CD4-positive, alpha-beta T cell (primary cell): ENCODE measurements at regions not wholly inside any gene's neighbourhood (a gene's known extent, or its start where the extent isn't known, plus 50 kb on each side); places are given as distances from the start of the nearest gene placed in this dataset.

Source experiments
- ATAC-seq: fragments of 200-7000 bp; cut with Tn5 transposase; one replicate; pipeline ENCODE4 v1.10.0; 2022; ENCODE audit warnings: mild to moderate bottlenecking; ENCODE audit not compliant: poor library complexity
- CTCF ChIA-PET: fragments of 350-600 bp; sonication (Branson Sonifier 250); formaldehyde crosslinking; loops from one replicate; lab custom pipeline; 2021; ENCODE audit warnings: antibody characterized with exemption, inconsistent platforms; lab: Charles Lee
- POLR2A ChIA-PET: fragments of 350-600 bp; sonication (Branson Sonifier 250); formaldehyde crosslinking; loops from one replicate; lab custom pipeline; 2021; ENCODE audit warnings: antibody characterized with exemption, inconsistent platforms; lab: Charles Lee
- DNase-seq, 14 experiments: peaks; one replicate each; pipeline ENCODE4 v3.0.0-alpha.2; 2013 to 2020; ENCODE audit warnings: mixed read lengths in 2 of 14
- H3K27ac ChIP-seq, 2 donors: one replicate each; pipeline versions ENCODE4 v1.5.1 to v1.7.0; 2013; ENCODE audit warnings: low read length in 2 of 2, low read depth in 1 of 2, mild to moderate bottlenecking in 1 of 2
- H3K27me3 ChIP-seq, 2 experiments: 1 replicate in 1 of 2; 2 replicates in 1 of 2; pipeline versions ENCODE4 v1.6.1 to v1.7.0; 2013; ENCODE audit warnings: low read length in 2 of 2, control low read depth in 1 of 2, mild to moderate bottlenecking in 1 of 2, moderate library complexity in 1 of 2; ENCODE audit not compliant: insufficient read depth in 2 of 2, control insufficient read depth in 1 of 2
- H3K36me3 ChIP-seq: one replicate; pipeline ENCODE4 v1.6.1; 2013; ENCODE audit warnings: low read length, control low read depth; ENCODE audit not compliant: insufficient read depth
- H3K4me1 ChIP-seq: one replicate; pipeline ENCODE4 v1.6.1; 2013; ENCODE audit warnings: low read length, control low read depth; ENCODE audit not compliant: insufficient read depth
- H3K4me3 ChIP-seq: one replicate; pipeline ENCODE4 v1.5.1; 2013; ENCODE audit warnings: mild to moderate bottlenecking, low read length, moderate library complexity
- H3K9me3 ChIP-seq, 2 experiments: 1 replicate in 1 of 2; 2 replicates in 1 of 2; pipeline versions ENCODE4 v1.6.1 to v1.7.0; 2013; ENCODE audit warnings: low read length in 2 of 2, mild to moderate bottlenecking in 2 of 2, control low read depth in 1 of 2, moderate library complexity in 1 of 2; ENCODE audit not compliant: control insufficient read depth in 1 of 2, insufficient read depth in 1 of 2
- H3K27ac Mint-ChIP-seq: one replicate; pipeline ENCODE4 v1.8.0; 2020; ENCODE audit warnings: mixed read lengths
- H3K27me3 Mint-ChIP-seq: one replicate; pipeline ENCODE4 v1.8.0; 2021; ENCODE audit warnings: mixed read lengths
- H3K36me3 Mint-ChIP-seq: one replicate; pipeline ENCODE4 v1.8.0; 2021; ENCODE audit warnings: low read depth, mixed read lengths
- H3K4me1 Mint-ChIP-seq: one replicate; pipeline ENCODE4 v1.8.0; 2021; ENCODE audit warnings: low read depth, mixed read lengths
- H3K4me3 Mint-ChIP-seq: one replicate; pipeline ENCODE4 v1.8.0; 2020; ENCODE audit warnings: mild to moderate bottlenecking, mixed read lengths
- H3K9me3 Mint-ChIP-seq: one replicate; pipeline ENCODE4 v1.8.0; 2020; ENCODE audit warnings: mixed read lengths
- CTCF ChIP-seq: fragments of 200-600 bp; IDR thresholded peaks from one replicate; pipeline ENCODE4 v1.8.0; 2022; ENCODE audit warnings: antibody characterized with exemption, mild to moderate bottlenecking
- intact Hi-C, 2 experiments: fragments of 100-400 bp; cut with DNase I in 1 of 2; cut with micrococcal nuclease in 1 of 2; formaldehyde crosslinking; loops; one replicate each; pipeline versions ENCODE4 v1.15.1 to v1.9.0; 2023 to 2025; cut with DNase I, micrococcal nuclease

- no peak for DNase-seq
- Histone ChIP-seq H3K36me3 (no peaks in the 10 kb centered on the region), H3K9me3 (no peaks in the 10 kb centered on the region), H3K4me1 (no peaks in the 10 kb centered on the region), H3K27ac (no peak overlapping the region), H3K4me3 (no peak overlapping the region), H3K27me3 (no peaks in the 10 kb centered on the region)
- no peaks in the 10 kb centered on the region for H3K9me3 Mint-ChIP-seq
- intact Hi-C loops = loop anchor here in 1 of 2 experiments (10.0 kb wide), 1 partner anchor 60 kb away; no protein-coding TSS in a partner anchor
- POLR2A ChIA-PET = no interaction called here
- no peaks in the 10 kb centered on the region for H3K36me3 Mint-ChIP-seq
- CTCF ChIA-PET = no interaction called here
- TF ChIP-seq CTCF = no peak
- H3K4me1 Mint-ChIP-seq = no peaks in the 10 kb centered on the region
- H3K27ac Mint-ChIP-seq = no peak overlapping the region
- ATAC-seq = no peak
- no peak overlapping the region for H3K4me3 Mint-ChIP-seq
- H3K27me3 Mint-ChIP-seq = no peaks in the 10 kb centered on the region
Measured at GRCh38 chr22:48504519-48505140, 1323.0 kb downstream of the BRD1 start.

GRCh38 chr22:48503876-48504275 lies 1323.8 kb downstream of the BRD1 start:
- intact Hi-C loops = loop anchor here in 1 of 2 experiments (10.0 kb wide), 1 partner anchor 59 kb away; no protein-coding TSS in a partner anchor
- DNase-seq (no peak), ATAC-seq (no peak)
- Mint-ChIP-seq H3K9me3 (no peaks in the 10 kb centered on the region), H3K27ac (no peak overlapping the region), H3K4me1 (no peaks in the 10 kb centered on the region), H3K27me3 (no peaks in the 10 kb centered on the region), H3K36me3 (no peaks in the 10 kb centered on the region), H3K4me3 (no peak overlapping the region)
- Histone ChIP-seq H3K27me3 (no peaks in the 10 kb centered on the region), H3K27ac (no peak overlapping the region), H3K4me3 (no peak overlapping the region), H3K36me3 (no peaks in the 10 kb centered on the region), H3K4me1 (no peaks in the 10 kb centered on the region), H3K9me3 (no peaks in the 10 kb centered on the region)
- CTCF ChIA-PET = no interaction called here
- no peak for TF ChIP-seq CTCF
- POLR2A ChIA-PET = no interaction called here

- intact Hi-C loops = loop anchor here in 1 of 2 experiments (10.0 kb wide), 1 partner anchor 58 kb away; no protein-coding TSS in a partner anchor
- H3K9me3 Mint-ChIP-seq = no peaks in the 10 kb centered on the region
- Histone ChIP-seq H3K9me3 (no peaks in the 10 kb centered on the region), H3K36me3 (no peaks in the 10 kb centered on the region), H3K27me3 (no peaks in the 10 kb centered on the region), H3K4me1 (no peaks in the 10 kb centered on the region), H3K4me3 (no peak overlapping the region), H3K27ac (no peak overlapping the region)
- no peak for ATAC-seq
- H3K4me1 Mint-ChIP-seq = no peaks in the 10 kb centered on the region
- no peak overlapping the region for H3K4me3 Mint-ChIP-seq
- POLR2A ChIA-PET = no interaction called here
- DNase-seq = no peak
- H3K27ac Mint-ChIP-seq = no peak overlapping the region
- no peaks in the 10 kb centered on the region for H3K36me3 Mint-ChIP-seq
- H3K27me3 Mint-ChIP-seq = no peaks in the 10 kb centered on the region
- CTCF ChIA-PET = no interaction called here
- TF ChIP-seq CTCF = no peak
Measured at GRCh38 chr22:48503035-48503625, 1324.5 kb downstream of the BRD1 start.
